COR-L47 (cell line): ENCODE measurements at regions not wholly inside any gene's neighbourhood (a gene's known extent, or its start where the extent isn't known, plus 50 kb on each side); places are given as distances from the start of the nearest gene placed in this dataset.
"Not testable (repeated sequence)": the region's sequence is repeated elsewhere in the genome, so short reads cannot be mapped to it uniquely, and the experiment has no call there.

ENCODE experiments used
- DNase-seq: peaks from one replicate; lab custom pipeline; 2025; lab: John Stamatoyannopoulos, UW

- DNase-seq, result no peak
These were observed 64.5 kb upstream of the TNFAIP3 start for GRCh38 chr6:137802408-137803182.

GRCh38 chr6:137804637-137805036 lies 62.4 kb upstream of the TNFAIP3 start:
- DNase-seq, result no peak

GRCh38 chr6:137805622-137806021 lies 61.4 kb upstream of the TNFAIP3 start:
- no peak for DNase-seq

DNA sequence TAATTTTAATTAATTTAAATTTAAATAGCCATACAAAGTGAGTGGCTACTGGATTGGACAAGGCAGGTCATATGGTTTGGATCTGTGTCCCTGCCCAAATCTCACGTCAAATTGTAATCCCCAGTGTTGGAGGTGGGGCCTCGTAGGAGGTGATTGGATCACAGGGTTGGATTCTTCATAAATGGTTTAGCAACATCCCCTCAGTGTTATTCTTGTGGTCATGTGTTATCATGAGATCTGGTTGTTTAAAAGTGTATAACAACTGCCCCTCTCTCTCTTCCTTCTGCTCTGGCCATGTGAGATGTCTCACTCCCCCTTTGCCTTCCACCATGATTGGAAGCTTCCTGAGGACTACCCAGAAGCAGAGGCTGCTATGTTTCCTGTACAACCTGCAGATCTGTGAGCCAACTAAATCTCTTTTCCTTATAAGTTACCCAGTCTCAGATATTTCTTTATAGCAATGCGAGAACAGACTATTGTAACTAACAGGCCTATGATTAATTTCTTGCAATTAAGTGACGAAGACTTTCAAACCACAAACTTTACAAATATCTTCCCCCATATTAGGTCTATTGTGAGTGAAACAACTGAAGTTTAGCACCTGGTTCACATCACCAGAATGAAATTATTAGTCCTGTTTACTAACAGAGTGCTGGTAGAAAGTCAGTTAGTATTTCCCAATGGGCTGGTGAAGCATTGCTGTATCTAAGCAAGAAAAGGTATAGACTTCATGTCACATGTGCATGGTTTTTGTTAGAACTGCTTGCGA lies 60.0 kb upstream of the TNFAIP3 start:
- DNase-seq, result no peak

DNA sequence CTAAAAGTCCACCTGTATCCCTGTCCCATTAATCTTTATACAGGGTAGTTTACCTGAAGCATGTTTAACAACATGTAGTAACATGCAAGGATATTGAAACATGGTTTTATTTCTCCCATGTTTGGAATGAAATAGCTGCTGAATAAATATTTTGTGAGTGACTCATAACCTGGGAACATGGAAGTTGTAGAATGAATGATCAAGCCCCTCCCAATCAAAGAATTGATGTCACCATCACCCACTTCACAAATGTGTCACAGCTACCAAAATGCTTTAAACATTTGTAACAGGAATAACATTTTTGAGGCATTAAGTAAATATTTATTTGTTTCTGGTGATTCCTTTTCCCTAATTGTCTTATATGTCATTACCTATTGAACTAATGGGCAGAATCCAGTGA lies 58.9 kb upstream of the TNFAIP3 start:
- no peak for DNase-seq

- no peak for DNase-seq
These were observed 58.2 kb upstream of the TNFAIP3 start for GRCh38 chr6:137808836-137809315.

- not testable (repeated sequence) for DNase-seq
These were observed 57.0 kb upstream of the TNFAIP3 start for GRCh38 chr6:137809895-137810553.

DNA sequence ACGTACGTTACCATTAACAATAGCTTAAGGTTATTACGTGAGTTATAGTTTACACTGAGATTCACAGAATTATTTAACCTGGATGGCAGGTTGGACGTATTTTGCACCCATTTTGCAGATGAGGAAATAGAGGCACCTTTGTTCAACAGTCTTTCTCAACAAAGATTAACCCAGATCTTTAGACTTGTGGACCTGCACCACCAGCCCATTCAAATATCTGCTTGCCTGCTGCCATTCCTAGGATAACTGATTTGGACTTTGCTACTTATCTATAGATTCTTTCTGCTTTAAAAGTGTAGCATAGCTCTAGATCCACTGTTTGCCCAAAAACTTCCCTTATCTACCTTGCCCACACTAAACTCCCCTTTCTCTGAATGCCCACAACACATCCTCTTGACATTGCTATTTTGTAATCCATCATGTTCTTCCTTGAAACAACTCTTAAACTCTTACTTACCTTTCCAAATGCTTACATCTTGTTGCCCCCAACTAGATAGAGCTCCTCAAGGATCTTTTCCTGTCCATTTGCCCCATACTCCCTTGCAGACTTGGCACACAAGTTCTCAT lies 56.4 kb upstream of the TNFAIP3 start:
- no peak for DNase-seq

DNA sequence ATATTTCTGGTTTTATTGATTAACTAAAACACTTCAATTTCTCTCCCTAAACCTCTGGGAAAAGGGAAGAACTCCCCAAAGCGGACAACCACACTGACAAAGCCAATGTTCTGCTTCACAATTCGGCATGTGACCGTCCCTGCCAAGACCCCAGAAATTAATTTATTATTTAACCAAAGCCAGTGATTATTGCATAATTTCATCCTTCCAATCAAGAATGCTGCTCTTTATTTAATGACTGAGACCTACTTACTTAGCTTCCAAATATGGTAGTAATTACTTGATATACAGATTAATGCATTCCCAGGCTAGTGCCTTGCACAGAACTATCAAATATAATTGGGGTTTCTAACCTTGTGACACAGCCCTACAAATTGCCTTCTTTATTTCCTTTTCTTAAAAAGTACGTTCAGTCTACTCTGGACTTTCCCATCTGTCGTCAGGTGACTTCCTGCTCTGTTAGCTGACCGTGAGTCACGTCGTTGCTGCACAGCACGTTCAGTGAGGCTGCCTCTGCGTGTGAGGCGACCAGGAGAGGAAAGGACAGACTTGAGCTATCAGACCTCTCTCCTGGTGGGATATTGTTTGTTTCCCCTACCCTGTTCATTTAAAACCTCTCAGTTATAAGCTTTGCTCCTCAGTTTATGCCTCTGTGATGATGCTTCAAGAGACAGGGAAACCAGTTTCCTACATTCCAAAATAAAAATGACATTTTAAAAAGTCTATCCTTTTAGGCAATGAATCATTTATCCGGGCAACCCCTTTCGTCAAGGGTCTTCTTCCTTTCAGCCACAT lies 55.7 kb upstream of the TNFAIP3 start:
- DNase-seq, result no peak

- DNase-seq, result no peak
These were observed 55.0 kb upstream of the TNFAIP3 start for GRCh38 chr6:137811916-137812553.

DNA sequence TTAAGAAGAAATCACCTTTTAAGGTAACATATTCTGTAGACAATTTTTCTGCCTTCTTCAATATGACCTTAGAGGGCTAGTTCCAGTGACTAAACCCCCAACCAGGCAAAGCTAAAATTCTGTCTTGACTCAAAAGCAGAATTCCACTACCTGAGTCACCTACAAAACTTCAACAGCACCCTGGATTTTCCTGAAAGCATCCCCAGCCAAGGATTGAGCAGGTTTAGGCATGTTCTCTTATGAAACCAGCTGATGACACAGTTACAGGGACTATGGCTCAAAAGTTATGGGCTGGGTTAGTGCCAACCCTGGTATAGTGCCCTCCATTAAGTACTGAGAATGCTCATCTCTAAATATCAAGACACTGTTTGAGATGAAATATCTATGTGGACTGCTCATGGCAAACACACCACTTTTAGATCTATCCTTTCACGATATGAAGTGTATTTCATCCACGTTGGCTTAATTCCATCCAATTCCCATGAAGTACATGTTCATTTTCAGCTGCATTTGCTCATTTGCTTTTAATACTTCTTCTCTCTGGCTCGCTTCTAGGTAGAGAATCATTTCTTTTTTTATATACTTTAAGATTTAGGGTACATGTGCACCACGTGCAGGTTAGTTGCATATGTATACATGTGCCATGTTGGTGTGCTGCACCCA lies 53.6 kb upstream of the TNFAIP3 start:
- DNase-seq, result no peak

GRCh38 chr6:137814030-137814429 lies 53.0 kb upstream of the TNFAIP3 start:
- DNase-seq, result not testable (repeated sequence)

- no peak for DNase-seq
These were observed 51.4 kb upstream of the TNFAIP3 start for GRCh38 chr6:137815692-137816091.

DNA sequence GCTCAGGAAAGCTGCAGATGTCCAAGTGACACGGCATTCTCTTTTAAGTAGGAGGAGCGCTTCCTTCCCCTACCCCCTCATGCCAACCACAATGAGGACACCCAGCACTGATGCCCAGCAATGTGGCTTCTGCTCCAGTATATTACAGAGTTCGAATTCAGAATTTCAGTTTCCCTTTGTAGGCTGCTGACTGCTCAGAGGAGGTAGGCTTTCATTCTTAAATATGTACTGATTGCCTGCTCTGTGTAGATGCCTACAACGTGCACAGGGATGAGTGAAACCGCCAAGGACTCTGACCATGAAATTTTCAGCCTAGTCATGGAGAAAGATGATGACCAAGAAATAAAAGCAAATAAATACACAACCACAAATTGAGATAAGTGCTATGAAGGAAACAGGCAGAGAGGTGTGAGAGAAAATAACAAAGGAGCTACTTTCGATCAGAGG lies 50.9 kb upstream of the TNFAIP3 start:
- no peak for DNase-seq

DNA sequence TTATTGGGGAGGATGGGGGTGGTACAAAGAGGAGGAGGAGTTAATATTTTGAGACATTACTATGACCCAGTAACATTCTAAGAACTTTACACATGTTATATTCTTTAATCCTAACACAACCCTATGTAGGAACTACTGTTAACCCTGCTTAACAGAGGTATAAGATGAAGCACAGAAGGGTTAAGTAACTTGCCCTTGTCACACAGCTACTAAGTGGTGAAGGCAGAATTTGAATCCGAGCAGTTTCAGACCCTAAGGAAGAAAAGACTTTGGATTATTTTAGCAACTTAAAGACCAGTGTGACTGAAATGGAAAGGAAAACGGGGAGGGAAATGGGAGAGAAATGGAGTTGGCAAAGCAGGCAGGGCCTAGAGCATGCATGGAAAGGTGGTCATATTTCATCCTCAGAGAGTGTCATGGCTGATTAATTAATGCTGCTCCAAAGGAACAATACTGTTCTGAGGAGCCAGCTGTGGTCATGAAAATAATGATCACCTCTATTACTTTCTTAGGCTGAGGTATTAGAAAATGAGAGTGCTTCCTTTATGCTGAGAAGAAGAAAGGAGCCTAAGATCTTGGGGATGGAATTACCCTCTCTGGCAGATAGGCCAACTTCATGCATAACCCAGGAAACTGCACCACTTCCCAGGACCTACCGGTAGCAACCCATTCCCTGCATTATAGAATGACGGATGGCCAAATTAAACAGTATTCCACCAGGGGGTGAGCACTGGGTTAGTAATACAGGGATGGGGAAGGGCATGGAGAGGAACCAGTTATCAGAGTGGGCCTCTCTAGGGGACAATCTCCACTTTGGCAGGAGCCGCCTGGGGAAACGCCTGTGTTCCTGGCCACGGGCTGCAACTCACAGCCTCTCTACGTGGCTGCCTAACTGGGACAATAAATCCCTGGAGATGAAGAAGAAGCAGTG lies 50.1 kb upstream of the TNFAIP3 start:
- no peak for DNase-seq
